Activated CD8-positive, alpha-beta T cell treated with anti-CD3 and anti-CD28 coated beads for 36 hours (primary cell): ENCODE measurements at regions not wholly inside any gene's neighbourhood (a gene's known extent, or its start where the extent isn't known, plus 50 kb on each side); places are given as distances from the start of the nearest gene placed in this dataset.

Source experiments
- ATAC-seq: fragments of 200-7000 bp; cut with Tn5 transposase; one replicate; pipeline ENCODE4 v1.10.0; 2021; ENCODE audit warnings: mild to moderate bottlenecking, moderate library complexity
- CTCF ChIA-PET: fragments of 350-600 bp; sonication (Branson Sonifier 250); formaldehyde crosslinking; loops from one replicate; lab custom pipeline; 2021; ENCODE audit warnings: antibody characterized with exemption; lab: Charles Lee
- POLR2A ChIA-PET: fragments of 350-600 bp; sonication (Branson Sonifier 250); formaldehyde crosslinking; loops from one replicate; lab custom pipeline; 2021; ENCODE audit warnings: antibody characterized with exemption; lab: Charles Lee
- DNase-seq: peaks from one replicate; pipeline ENCODE4 v3.0.0-alpha.2; 2020
- H3K27ac Mint-ChIP-seq: one replicate; pipeline ENCODE4 v1.8.0; 2021; ENCODE audit warnings: mild to moderate bottlenecking, mixed read lengths
- H3K27me3 Mint-ChIP-seq: one replicate; pipeline ENCODE4 v1.8.0; 2021; ENCODE audit warnings: mixed read lengths
- H3K36me3 Mint-ChIP-seq: one replicate; pipeline ENCODE4 v1.8.0; 2021; ENCODE audit warnings: low read depth, mixed read lengths
- H3K4me1 Mint-ChIP-seq: one replicate; pipeline ENCODE4 v1.8.0; 2021; ENCODE audit warnings: low read depth, mixed read lengths
- H3K4me3 Mint-ChIP-seq: one replicate; pipeline ENCODE4 v1.8.0; 2021; ENCODE audit warnings: mild to moderate bottlenecking, moderate library complexity, mixed read lengths
- H3K9me3 Mint-ChIP-seq: one replicate; pipeline ENCODE4 v1.8.0; 2021; ENCODE audit warnings: mixed read lengths
- CTCF ChIP-seq: fragments of 200-600 bp; IDR thresholded peaks from one replicate; pipeline ENCODE4 v1.8.0; 2022; ENCODE audit warnings: antibody characterized with exemption, mild to moderate bottlenecking
- intact Hi-C: fragments of 100-400 bp; cut with micrococcal nuclease; formaldehyde crosslinking; loops from one replicate; pipeline ENCODE4 v1.10.0; 2022

GRCh38 chr4:19152264-19152663 is 1099.4 kb upstream of the SLIT2 start:
- DNase-seq: no peak
- Mint-ChIP-seq H3K4me1 (no peaks in the 10 kb centered on the region), H3K4me3 (no peak overlapping the region), H3K36me3 (no peaks in the 10 kb centered on the region), H3K27ac (no peak overlapping the region), H3K9me3 (peaks cover 40% of the 10 kb centered on the region), H3K27me3 (no peaks in the 10 kb centered on the region)
- ChIA-PET CTCF (no interaction called here), POLR2A (no interaction called here)
- intact Hi-C loops: no loop called here
- no peak for ATAC-seq
- TF ChIP-seq CTCF: no peak

GRCh38 chr4:19151684-19152083 is 1100.0 kb upstream of the SLIT2 start:
- H3K4me1 Mint-ChIP-seq: no peaks in the 10 kb centered on the region
- TF ChIP-seq CTCF: no peak
- intact Hi-C loops: no loop called here
- DNase-seq (no peak), ATAC-seq (no peak)
- no peaks in the 10 kb centered on the region for H3K27me3 Mint-ChIP-seq
- POLR2A ChIA-PET: no interaction called here
- H3K36me3 Mint-ChIP-seq: no peaks in the 10 kb centered on the region
- peaks cover 38% of the 10 kb centered on the region for H3K9me3 Mint-ChIP-seq
- no peak overlapping the region for H3K27ac Mint-ChIP-seq
- CTCF ChIA-PET: no interaction called here
- no peak overlapping the region for H3K4me3 Mint-ChIP-seq

GRCh38 chr4:19146038-19146437 is 1105.7 kb upstream of the SLIT2 start:
- Mint-ChIP-seq H3K27me3 (no peaks in the 10 kb centered on the region), H3K4me3 (no peak overlapping the region), H3K9me3 (peaks cover 13% of the 10 kb centered on the region), H3K27ac (no peak overlapping the region), H3K4me1 (no peaks in the 10 kb centered on the region), H3K36me3 (no peaks in the 10 kb centered on the region)
- intact Hi-C loops: no loop called here
- CTCF ChIA-PET: no interaction called here
- DNase-seq: no peak
- POLR2A ChIA-PET: no interaction called here
- no peak for ATAC-seq
- no peak for TF ChIP-seq CTCF

- DNase-seq (no peak), ATAC-seq (no peak)
- TF ChIP-seq CTCF: no peak
- POLR2A ChIA-PET: no interaction called here
- H3K4me1 Mint-ChIP-seq: no peaks in the 10 kb centered on the region
- H3K9me3 Mint-ChIP-seq: peaks cover 10% of the 10 kb centered on the region
- H3K27ac Mint-ChIP-seq: no peak overlapping the region
- H3K4me3 Mint-ChIP-seq: no peak overlapping the region
- H3K36me3 Mint-ChIP-seq: no peaks in the 10 kb centered on the region
- CTCF ChIA-PET: no interaction called here
- intact Hi-C loops: no loop called here
- no peaks in the 10 kb centered on the region for H3K27me3 Mint-ChIP-seq
Measured at GRCh38 chr4:19135895-19136633, 1114.5 kb upstream of the LCORL start.

- no peaks in the 10 kb centered on the region for H3K27me3 Mint-ChIP-seq
- DNase-seq (no peak), ATAC-seq (no peak)
- intact Hi-C loops: no loop called here
- no peak for TF ChIP-seq CTCF
- ChIA-PET CTCF (no interaction called here), POLR2A (no interaction called here)
- H3K9me3 Mint-ChIP-seq: peaks cover 9% of the 10 kb centered on the region
- no peak overlapping the region for H3K27ac Mint-ChIP-seq
- no peak overlapping the region for H3K4me3 Mint-ChIP-seq
- H3K4me1 Mint-ChIP-seq: no peaks in the 10 kb centered on the region
- no peaks in the 10 kb centered on the region for H3K36me3 Mint-ChIP-seq
Measured at GRCh38 chr4:19134685-19135084, 1113.1 kb upstream of the LCORL start.
